Spinal cord (tissue), 9 donors: ENCODE measurements at regions not wholly inside any gene's neighbourhood (a gene's known extent, or its start where the extent isn't known, plus 50 kb on each side); places are given as distances from the start of the nearest gene placed in this dataset.
A peak's percentile ranks its signal among the peaks of the same experiment; 100 is the strongest.
"Not testable (repeated sequence)": the region's sequence is repeated elsewhere in the genome, so short reads cannot be mapped to it uniquely, and the experiment has no call there.

Experiments
- DNase-seq, 6 donors: peaks; one replicate each; pipeline versions ENCODE4 v3.0.0 to v3.0.0-alpha.2; 2013 to 2015; ENCODE audit warnings: low spot score in 6 of 6, low read depth in 4 of 6
- H3K27ac ChIP-seq: one replicate; pipeline ENCODE4 v1.5.1; 2013; ENCODE audit warnings: low read depth, low read length, control low read depth
- H3K27me3 ChIP-seq: one replicate; pipeline ENCODE4 v1.6.1; 2013; ENCODE audit warnings: low read length; ENCODE audit not compliant: control insufficient read depth, insufficient read depth
- H3K36me3 ChIP-seq: one replicate; pipeline ENCODE4 v1.6.1; 2013; ENCODE audit warnings: low read length; ENCODE audit not compliant: control insufficient read depth, insufficient read depth
- H3K4me1 ChIP-seq: one replicate; pipeline ENCODE4 v1.6.1; 2013; ENCODE audit warnings: low read length; ENCODE audit not compliant: control insufficient read depth, insufficient read depth
- H3K4me3 ChIP-seq: one replicate; pipeline ENCODE4 v1.5.1; 2013; ENCODE audit warnings: low read depth, low read length, control low read depth
- H3K9me3 ChIP-seq: one replicate; pipeline ENCODE4 v1.6.1; 2013; ENCODE audit warnings: low read length; ENCODE audit not compliant: control insufficient read depth, insufficient read depth
- WGBS: methylation state at CpG from one replicate; pipeline ENCODE4 v1.1.5; 2013; ENCODE audit warnings: missing lambda C conversion rate; ENCODE audit not compliant: insufficient coverage; 5-methylcytosine and 5-hydroxymethylcytosine counted together
- donor health status: healthy.

- H3K9me3 ChIP-seq, H3K4me3 ChIP-seq, H3K27me3 ChIP-seq, DNase-seq, H3K27ac ChIP-seq: not testable (repeated sequence)
- Histone ChIP-seq H3K36me3 (peaks cover 20% of the 10 kb centered on the region), H3K4me1 (peaks cover 15% of the 10 kb centered on the region)
- WGBS: no CpG with 5 or more reads among the region's 4 CpGs
Measured at GRCh38 chr5:34187441-34187840, 144.4 kb upstream of the C1QTNF3 start.

DNA sequence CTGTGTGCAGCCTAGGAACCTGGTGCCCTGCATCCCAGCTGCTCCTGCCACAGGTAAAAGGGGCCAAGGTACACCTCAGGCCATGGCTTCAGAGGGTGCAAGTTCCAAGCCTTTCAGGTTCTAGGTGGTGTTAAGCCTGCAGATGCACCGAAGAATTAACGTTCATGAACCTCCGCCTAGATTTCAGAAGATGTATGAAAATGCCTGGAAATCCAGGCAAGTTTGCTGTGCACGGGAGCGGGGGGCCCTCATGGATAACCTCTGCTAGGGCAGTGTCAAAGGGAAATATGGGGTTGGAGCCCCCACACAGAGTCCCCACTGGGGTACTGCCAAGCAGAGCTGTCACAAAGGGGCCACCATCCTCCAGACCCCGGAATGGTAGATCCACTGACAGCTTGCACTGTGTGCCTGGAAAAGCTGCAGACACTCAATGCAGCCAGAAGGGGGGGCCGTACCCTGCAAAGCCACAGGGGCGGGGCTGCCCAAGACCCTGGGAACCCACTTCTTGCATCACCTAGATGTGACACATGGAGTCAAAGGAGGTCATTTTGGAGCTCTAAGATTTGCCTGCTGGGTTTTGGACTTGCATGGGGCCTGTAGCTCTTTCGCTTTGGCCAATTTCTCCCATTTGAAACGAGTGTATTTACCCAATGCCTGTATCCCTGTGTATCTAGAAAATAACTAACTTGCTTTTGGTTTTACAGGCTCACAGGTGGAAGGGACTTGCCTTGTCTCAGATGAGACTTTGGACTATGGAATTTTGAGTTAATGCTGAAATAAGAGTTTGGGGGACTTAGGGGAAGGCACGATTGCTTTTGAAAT is 145.2 kb upstream of the C1QTNF3 start:
- not testable (repeated sequence) for H3K27ac ChIP-seq, H3K4me3 ChIP-seq, H3K9me3 ChIP-seq, H3K27me3 ChIP-seq
- Histone ChIP-seq H3K4me1 (peaks cover 21% of the 10 kb centered on the region), H3K36me3 (peaks cover 16% of the 10 kb centered on the region)
- 96% methylated on average over 6 of the region's 11 CpGs for WGBS
- DNase-seq: peak in 1 of 6 donors; percentile 4

DNA sequence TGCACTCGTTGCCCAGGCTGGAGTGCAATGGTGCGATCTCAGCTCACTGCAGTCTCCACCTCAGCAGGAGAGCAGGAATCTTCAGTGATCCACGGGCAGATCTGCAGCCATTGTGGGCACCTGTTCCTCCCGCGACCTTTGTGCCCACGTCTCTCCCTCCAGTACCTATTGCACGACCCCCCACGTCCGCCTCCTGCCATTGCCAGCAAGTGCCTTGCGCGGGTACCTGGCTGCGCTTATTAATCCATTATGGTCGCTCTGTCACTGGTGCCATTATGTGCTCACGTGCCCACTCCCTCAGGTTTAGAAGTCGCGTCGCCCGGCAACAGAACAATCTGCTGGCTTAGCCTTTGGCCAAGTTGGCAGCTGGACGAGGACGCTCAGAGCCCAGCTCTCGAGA is 146.2 kb upstream of the C1QTNF3 start:
- H3K27me3 ChIP-seq, H3K9me3 ChIP-seq, H3K4me3 ChIP-seq, DNase-seq, H3K27ac ChIP-seq: not testable (repeated sequence)
- WGBS: 91% methylated on average over 10 of the region's 21 CpGs
- Histone ChIP-seq H3K4me1 (peaks cover 21% of the 10 kb centered on the region), H3K36me3 (peaks cover 16% of the 10 kb centered on the region)

DNA sequence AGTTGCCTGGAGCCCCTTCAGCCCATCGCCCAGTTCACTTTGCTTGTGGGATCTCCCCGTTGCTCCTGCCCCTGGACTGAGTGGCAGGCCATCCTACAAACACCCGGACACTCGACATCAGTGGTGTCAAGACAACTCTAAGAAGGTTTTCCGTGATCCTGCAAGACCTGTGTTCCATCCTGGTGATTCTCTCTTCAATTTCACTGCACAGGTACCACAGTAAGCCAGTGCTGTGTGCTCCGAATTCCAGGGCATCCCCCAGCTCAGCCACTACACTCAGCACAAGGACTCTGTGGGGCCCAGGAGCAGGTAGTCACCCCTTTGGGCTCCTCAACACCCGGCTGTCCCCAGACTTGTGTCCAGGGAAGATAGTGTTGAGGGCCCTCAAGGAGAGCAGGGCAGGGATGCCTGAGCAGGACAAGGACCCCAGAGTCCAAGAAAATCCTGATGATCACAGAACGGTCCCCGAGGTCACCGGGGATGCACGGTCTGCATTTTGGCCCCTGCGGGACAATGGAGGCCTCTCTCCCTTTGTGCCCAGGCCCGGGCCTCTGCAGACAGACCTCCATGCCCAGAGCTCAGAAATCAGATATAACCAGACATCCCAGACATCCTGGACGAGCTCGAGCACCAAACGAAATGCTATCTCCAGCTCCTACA is 146.9 kb upstream of the C1QTNF3 start:
- H3K27ac ChIP-seq, H3K4me3 ChIP-seq, H3K27me3 ChIP-seq, H3K9me3 ChIP-seq: not testable (repeated sequence)
- peaks cover 16% of the 10 kb centered on the region for H3K36me3 ChIP-seq
- H3K4me1 ChIP-seq: peaks cover 21% of the 10 kb centered on the region
- peak in 1 of 6 donors; percentile 3 for DNase-seq
- 95% methylated on average over 16 of the region's 16 CpGs for WGBS

GRCh38 chr5:34190466-34190865 is 147.5 kb upstream of the C1QTNF3 start:
- H3K4me1 ChIP-seq: peaks cover 21% of the 10 kb centered on the region
- WGBS: 91% methylated on average over 8 of the region's 16 CpGs
- H3K36me3 ChIP-seq: peaks cover 16% of the 10 kb centered on the region
- H3K27me3 ChIP-seq, H3K27ac ChIP-seq, H3K9me3 ChIP-seq, H3K4me3 ChIP-seq: not testable (repeated sequence)
- peak in 1 of 6 donors; percentile 11 for DNase-seq

DNA sequence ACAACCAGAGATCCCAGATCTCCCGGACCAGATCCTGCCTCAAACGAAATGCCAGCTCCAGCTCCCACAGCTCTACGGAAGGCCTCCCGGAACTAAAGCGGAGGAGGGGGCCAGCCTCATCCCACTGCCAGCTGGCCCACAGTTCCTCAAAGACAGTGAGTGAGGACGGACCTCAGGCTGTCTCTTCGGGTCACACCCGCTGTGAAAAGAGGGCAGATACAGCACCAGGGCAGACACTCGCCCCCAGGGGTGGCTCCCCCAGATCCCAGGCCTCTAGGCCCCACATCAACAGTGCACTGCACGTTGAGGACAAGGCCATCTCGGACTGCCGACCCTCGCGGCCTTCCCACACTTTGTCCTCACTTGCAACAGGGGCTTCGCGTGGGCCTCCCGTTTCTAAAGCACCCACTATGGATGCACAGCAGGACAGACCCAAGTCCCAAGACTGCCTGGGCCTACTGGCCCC is 148.3 kb upstream of the C1QTNF3 start:
- H3K4me1 ChIP-seq: peaks cover 21% of the 10 kb centered on the region
- DNase-seq, H3K4me3 ChIP-seq, H3K27ac ChIP-seq, H3K27me3 ChIP-seq, H3K9me3 ChIP-seq: not testable (repeated sequence)
- 92% methylated on average over 17 of the region's 17 CpGs for WGBS
- H3K36me3 ChIP-seq: peaks cover 16% of the 10 kb centered on the region

DNA sequence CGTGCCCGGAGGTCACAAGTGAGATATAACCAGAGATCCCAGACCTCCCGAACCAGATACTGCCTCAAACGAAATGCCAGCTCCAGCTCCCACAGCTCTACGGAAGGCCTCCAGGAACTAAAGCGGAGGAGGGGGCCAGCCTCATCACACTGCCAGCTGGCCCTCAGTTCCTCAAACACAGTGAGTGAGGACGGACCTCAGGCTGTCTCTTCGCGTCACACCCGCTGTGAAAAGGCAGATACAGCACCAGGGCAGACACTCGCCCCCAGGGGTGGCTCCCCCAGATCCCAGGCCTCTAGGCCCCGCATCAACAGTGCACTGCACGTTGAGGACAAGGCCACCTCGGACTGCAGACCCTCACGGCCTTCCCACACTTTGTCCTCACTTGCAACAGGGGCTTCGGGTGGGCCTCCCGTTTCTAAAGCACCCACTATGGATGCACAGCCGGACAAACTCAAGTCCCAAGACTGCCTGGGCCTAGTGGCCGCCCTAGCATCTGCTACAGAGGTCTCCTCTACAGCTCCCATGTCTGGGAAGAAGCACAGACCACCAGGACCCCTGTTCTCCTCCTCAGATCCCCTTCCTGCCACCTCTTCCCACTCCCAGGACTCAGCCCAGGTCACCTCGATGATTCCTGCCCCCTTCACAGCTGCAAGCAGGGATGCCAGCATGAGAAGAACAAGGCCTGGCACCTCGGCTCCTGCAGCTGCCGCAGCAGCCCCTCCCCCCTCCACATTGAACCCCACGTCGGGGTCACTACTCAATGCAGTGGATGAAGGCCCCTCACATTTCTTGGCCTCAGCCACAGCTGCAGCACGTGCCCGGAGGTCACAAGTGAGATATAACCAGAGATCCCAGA is 149.3 kb upstream of the C1QTNF3 start:
- 84% methylated on average over 23 of the region's 26 CpGs for WGBS
- H3K36me3 ChIP-seq: peaks cover 16% of the 10 kb centered on the region
- DNase-seq: peak in 1 of 6 donors; percentile 7
- H3K27ac ChIP-seq, H3K27me3 ChIP-seq, H3K9me3 ChIP-seq, H3K4me3 ChIP-seq: not testable (repeated sequence)
- peaks cover 21% of the 10 kb centered on the region for H3K4me1 ChIP-seq

DNA sequence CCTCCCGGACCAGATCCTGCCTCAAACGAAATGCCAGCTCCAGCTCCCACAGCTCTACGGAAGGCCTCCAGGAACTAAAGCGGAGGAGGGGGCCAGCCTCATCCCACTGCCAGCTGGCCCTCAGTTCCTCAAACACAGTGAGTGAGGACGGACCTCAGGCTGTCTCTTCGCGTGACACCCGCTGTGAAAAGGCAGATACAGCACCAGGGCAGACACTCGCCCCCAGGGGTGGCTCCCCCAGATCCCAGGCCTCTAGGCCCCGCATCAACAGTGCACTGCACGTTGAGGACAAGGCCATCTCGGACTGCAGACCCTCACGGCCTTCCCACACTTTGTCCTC is 149.9 kb upstream of the C1QTNF3 start:
- not testable (repeated sequence) for DNase-seq, H3K27me3 ChIP-seq, H3K27ac ChIP-seq, H3K9me3 ChIP-seq, H3K4me3 ChIP-seq
- 82% methylated on average over 8 of the region's 13 CpGs for WGBS
- Histone ChIP-seq H3K36me3 (peaks cover 16% of the 10 kb centered on the region), H3K4me1 (peaks cover 21% of the 10 kb centered on the region)

DNA sequence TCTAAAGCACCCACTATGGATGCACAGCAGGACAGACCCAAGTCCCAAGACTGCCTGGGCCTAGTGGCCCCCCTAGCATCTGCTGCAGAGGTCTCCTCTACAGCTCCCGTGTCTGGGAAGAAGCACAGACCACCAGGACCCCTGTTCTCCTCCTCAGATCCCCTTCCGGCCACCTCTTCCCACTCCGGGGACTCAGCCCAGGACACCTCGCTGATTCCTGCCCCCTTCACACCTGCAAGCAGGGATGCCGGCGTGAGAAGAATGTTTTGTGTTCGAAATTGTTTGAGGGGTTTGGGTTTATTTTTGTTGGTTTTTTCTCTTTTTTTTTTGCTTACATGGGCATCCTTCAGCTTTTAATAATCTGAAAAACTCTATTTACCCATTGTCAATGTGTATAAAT is 150.3 kb upstream of the C1QTNF3 start:
- not testable (repeated sequence) for H3K27ac ChIP-seq
- 100% methylated on average over 2 of the region's 7 CpGs for WGBS

More for the DNA sequence above, 150.3 kb upstream of the C1QTNF3 start:
- Histone ChIP-seq H3K36me3 (peaks cover 16% of the 10 kb centered on the region), H3K4me1 (peaks cover 21% of the 10 kb centered on the region)
- H3K4me3 ChIP-seq, DNase-seq, H3K27me3 ChIP-seq, H3K9me3 ChIP-seq: not testable (repeated sequence)
